Lung microvascular endothelial cell (primary cell): ENCODE measurements at regions not wholly inside any gene's neighbourhood (a gene's known extent, or its start where the extent isn't known, plus 50 kb on each side); places are given as distances from the start of the nearest gene placed in this dataset.
"Not testable (repeated sequence)": the region's sequence is repeated elsewhere in the genome, so short reads cannot be mapped to it uniquely, and the experiment has no call there.

Source experiments
- DNase-seq, 2 donors: peaks; one replicate each; pipeline versions ENCODE4 v3.0.0 to v3.0.0-alpha.2; 2010; ENCODE audit warnings: low read depth in 2 of 2

DNA sequence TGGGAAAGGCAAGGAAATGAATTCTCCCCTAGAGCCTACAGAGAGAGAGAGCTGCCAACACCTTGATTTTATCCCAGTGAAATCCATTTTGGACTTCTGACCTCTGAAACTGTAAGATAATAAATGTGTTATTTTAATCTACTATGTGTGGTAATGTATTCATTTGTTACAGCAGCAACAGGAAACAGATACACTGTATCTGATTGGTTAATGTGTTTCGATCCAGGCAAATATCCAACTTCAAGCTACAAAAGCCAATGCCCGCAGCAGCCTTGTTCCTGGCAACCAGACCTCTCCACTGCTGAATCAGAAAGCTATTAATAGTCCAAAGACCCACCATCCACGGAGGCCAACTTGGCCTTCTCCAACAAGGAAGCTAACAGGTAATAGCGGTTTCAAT, 318.1 kb downstream of the PTTG2 start:
- DNase-seq: no peak

DNA sequence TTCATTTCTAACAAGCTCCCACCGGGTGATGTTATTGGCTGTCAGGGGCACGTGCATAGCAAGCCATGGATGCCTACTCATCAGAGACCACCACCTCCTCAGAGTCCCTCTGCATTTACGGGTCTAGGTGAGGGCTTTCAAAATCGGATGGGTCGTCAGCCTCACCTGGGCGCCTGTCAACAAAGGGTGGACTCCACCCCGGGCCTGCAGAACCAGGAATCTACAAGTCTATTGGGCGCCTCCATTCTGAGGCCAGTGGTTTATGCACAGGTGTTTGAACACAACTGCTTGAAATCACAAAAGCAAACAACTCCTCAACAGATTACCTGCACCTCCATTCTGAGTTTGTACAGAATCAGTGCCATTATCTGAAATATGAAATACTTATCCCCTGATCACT, 318.9 kb downstream of the PTTG2 start:
- no peak for DNase-seq

- DNase-seq: no peak
Measured at GRCh38 chr4:38279650-38280322, 319.6 kb downstream of the PTTG2 start.

GRCh38 chr4:38280323-38280706, 320.1 kb downstream of the PTTG2 start:
- DNase-seq: no peak

GRCh38 chr4:38281371-38282071, 321.3 kb downstream of the PTTG2 start:
- DNase-seq: no peak

DNA sequence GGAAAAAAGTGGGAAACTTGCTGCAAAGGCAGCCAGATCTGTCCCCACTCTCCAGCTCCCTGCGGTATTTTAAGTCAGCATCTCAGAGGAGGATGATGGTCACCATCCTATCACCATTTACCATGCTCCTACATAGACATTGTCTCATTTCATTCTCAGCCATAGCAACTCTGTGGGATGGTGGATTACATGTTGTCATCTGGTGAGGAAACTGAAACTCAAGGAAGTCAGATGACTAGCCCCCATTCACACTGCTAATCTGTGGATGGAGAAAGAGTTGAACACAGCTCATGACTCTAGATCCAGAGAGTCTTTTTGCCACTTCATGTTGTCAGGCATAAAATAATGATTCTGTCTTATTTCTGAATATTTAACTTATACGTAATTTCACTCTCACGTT, 323.5 kb downstream of the PTTG2 start:
- no peak for DNase-seq

- DNase-seq: no peak
Measured at GRCh38 chr4:38284294-38285030, 324.3 kb downstream of the PTTG2 start.

DNA sequence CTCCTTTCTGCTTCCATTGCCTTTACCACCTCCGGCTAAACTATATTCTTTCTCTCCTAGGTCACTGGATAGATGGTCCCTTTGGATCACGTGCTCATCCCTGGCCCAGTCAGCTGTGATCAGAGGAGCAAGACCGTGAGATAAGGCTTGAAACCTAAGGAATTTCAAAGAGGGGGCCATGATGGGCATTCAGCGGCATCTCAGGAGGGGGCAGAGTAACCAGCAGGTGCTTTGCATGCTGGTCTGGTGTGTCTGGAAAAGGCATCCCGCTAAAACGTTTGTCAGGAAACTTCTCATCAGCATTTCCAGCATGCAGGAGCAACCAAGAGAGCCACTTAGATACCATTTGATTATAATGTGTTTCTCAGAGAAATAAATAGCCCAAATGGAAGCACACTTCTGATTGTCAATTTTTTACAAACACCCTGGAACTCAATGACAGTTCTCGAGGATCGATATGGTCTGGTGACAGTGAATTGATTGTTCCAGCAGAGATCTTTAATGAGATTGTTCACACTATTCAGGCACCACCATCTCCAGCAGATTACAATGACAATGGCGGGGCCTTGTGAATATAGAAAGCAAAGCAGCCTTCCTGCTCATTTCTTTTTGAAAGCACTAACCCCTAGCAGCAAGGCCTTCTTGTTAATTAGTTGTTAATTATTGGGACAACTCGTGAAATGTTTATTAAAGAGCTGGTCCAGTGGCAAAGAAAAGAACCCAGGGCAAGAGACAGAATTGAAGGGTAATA, 327.1 kb downstream of the PTTG2 start:
- DNase-seq: no peak

DNA sequence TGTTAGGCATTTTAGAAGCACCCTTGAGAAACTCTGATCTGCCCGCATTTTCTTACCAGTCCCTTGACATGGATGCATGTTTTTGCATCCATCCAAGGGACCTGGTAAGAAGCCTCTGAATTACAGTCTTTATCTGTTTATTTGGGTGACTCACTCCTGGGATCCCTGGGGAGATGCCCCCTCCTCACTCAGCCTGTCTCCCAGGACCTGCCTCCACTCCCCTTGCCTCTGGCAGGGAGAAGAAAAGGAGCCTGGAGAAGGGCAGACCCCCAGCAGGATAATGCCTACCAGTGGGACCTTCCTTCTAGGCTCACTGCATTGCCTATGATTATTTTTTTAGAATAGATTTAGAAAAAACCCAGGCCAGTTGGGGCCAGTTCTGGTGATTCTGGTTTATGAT, 329.4 kb downstream of the PTTG2 start:
- no peak for DNase-seq

- DNase-seq: peak in 1 of 2 donors; percentile 88
Measured at GRCh38 chr4:38290366-38290765, 330.2 kb downstream of the PTTG2 start.

- no peak for DNase-seq
Measured at GRCh38 chr4:38290914-38291313, 330.7 kb downstream of the PTTG2 start.

- no peak for DNase-seq
Measured at GRCh38 chr4:38292529-38292928, 332.3 kb downstream of the PTTG2 start.

GRCh38 chr4:38294238-38294637, 334.0 kb downstream of the PTTG2 start:
- DNase-seq: no peak

- DNase-seq: no peak
Measured at GRCh38 chr4:38297061-38297460, 336.9 kb downstream of the PTTG2 start.

- no peak for DNase-seq
Measured at GRCh38 chr4:38298868-38299713, 338.9 kb downstream of the PTTG2 start.

- DNase-seq: no peak
Measured at GRCh38 chr4:38302910-38303309, 342.7 kb downstream of the PTTG2 start.

- DNase-seq: not testable (repeated sequence)
Measured at GRCh38 chr4:38304460-38304859, 344.3 kb downstream of the PTTG2 start.

GRCh38 chr4:38306482-38307071, 346.4 kb downstream of the PTTG2 start:
- no peak for DNase-seq

- DNase-seq: peak in 1 of 2 donors; percentile 29
Measured at GRCh38 chr4:38308728-38309311, 348.6 kb downstream of the PTTG2 start.

GRCh38 chr4:38309471-38309870, 349.3 kb downstream of the PTTG2 start:
- DNase-seq: no peak
